RWPE2 (cell line): ENCODE measurements at regions not wholly inside any gene's neighbourhood (a gene's known extent, or its start where the extent isn't known, plus 50 kb on each side); places are given as distances from the start of the nearest gene placed in this dataset.

ENCODE experiments used
- ATAC-seq: fragments of 200-7000 bp; cut with Tn5 transposase; 3 replicates; pipeline ENCODE4 v1.9.1; 2021; ENCODE audit warnings: low read depth
- DNase-seq: peaks from one replicate; pipeline ENCODE4 v3.0.0-alpha.2; 2020; ENCODE audit warnings: low spot score
- H3K27ac ChIP-seq: fragments of 450-650 bp; 2 replicates; pipeline ENCODE4 v1.5.1; 2017; ENCODE audit warnings: mild to moderate bottlenecking; ENCODE audit not compliant: poor library complexity, severe bottlenecking
- H3K27me3 ChIP-seq: fragments of 250-450 bp; sonication (Bioruptor Pico); 2 replicates; pipeline ENCODE4 v1.5.1; 2021; ENCODE audit warnings: mild to moderate bottlenecking, moderate library complexity; ENCODE audit not compliant: insufficient read depth, poor library complexity, severe bottlenecking
- H3K36me3 ChIP-seq: fragments of 250-450 bp; sonication (Bioruptor Pico); 2 replicates; pipeline ENCODE4 v1.5.1; 2020; ENCODE audit warnings: low read depth, mild to moderate bottlenecking, moderate library complexity
- H3K4me1 ChIP-seq: fragments of 250-450 bp; sonication (Bioruptor Pico); 2 replicates; pipeline ENCODE4 v1.5.1; 2021; ENCODE audit warnings: mild to moderate bottlenecking, moderate library complexity; ENCODE audit not compliant: insufficient read depth, poor library complexity, severe bottlenecking
- H3K4me3 ChIP-seq: fragments of 250-450 bp; sonication (Bioruptor Pico); 2 replicates; pipeline ENCODE4 v1.5.1; 2021; ENCODE audit warnings: mild to moderate bottlenecking, moderate library complexity; ENCODE audit not compliant: severe bottlenecking
- H3K9me3 ChIP-seq: fragments of 250-450 bp; sonication (Bioruptor Pico); 2 replicates; pipeline ENCODE4 v1.5.1; 2021; ENCODE audit warnings: mild to moderate bottlenecking, moderate library complexity; ENCODE audit not compliant: severe bottlenecking
- CTCF ChIP-seq: fragments of 450-650 bp; IDR thresholded peaks from one replicate; pipeline ENCODE4 v1.5.1; 2017; ENCODE audit warnings: mild to moderate bottlenecking, moderate library complexity; ENCODE audit not compliant: poor library complexity, severe bottlenecking

GRCh38 chr11:116412118-116412889 lies 360.5 kb downstream of the BUD13 start:
- peak; percentile 83 for ATAC-seq
- H3K27ac ChIP-seq = peak overlapping the region; percentile 33

GRCh38 chr11:116409238-116409637 lies 363.5 kb downstream of the BUD13 start:
- H3K4me3 ChIP-seq = no peak overlapping the region
- no peak overlapping the region for H3K27ac ChIP-seq
- no peaks in the 10 kb centered on the region for H3K36me3 ChIP-seq
- DNase-seq (no peak), ATAC-seq (no peak)
- H3K4me1 ChIP-seq = peaks cover 11% of the 10 kb centered on the region
- H3K27me3 ChIP-seq = no peaks in the 10 kb centered on the region
- H3K9me3 ChIP-seq = no peaks in the 10 kb centered on the region
- TF ChIP-seq CTCF = no peak

More at GRCh38 chr11:116412118-116412889, 360.5 kb downstream of the BUD13 start:
- Histone ChIP-seq H3K27me3 (no peaks in the 10 kb centered on the region), H3K9me3 (no peaks in the 10 kb centered on the region), H3K4me1 (peaks cover 11% of the 10 kb centered on the region), H3K4me3 (no peak overlapping the region), H3K36me3 (no peaks in the 10 kb centered on the region)
- no peak for TF ChIP-seq CTCF
- DNase-seq = no peak

DNA sequence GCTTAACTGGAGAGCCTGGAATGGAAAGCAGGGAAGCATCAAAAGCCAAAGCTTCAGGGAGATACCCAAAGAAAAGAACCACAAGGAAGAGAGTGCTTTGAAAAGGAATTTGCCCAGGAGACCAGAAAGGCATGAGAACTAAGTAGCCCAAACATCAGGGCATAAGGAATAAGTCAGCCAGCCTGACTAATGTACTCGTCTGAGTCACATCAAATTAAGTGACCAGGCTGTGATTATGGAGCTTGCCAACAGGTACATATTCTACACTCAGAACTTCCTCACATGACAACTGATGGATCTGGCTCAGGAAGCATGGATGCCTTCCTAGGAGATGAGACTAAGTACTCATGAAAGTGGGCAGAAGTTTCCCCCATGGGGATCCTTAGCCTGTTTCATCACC lies 366.7 kb downstream of the BUD13 start:
- no peaks in the 10 kb centered on the region for H3K9me3 ChIP-seq
- no peak for DNase-seq
- H3K36me3 ChIP-seq = no peaks in the 10 kb centered on the region
- ATAC-seq = peak; percentile 54; the same call in 2 of the 3 replicates
- no peaks in the 10 kb centered on the region for H3K27me3 ChIP-seq
- H3K27ac ChIP-seq = no peak overlapping the region
- no peak for TF ChIP-seq CTCF
- H3K4me1 ChIP-seq = no peaks in the 10 kb centered on the region
- H3K4me3 ChIP-seq = no peak overlapping the region

- no peaks in the 10 kb centered on the region for H3K9me3 ChIP-seq
Observed at GRCh38 chr11:116404462-116404798, 368.4 kb downstream of the BUD13 start.

More at GRCh38 chr11:116404462-116404798, 368.4 kb downstream of the BUD13 start:
- no peak for DNase-seq
- Histone ChIP-seq H3K4me3 (no peak overlapping the region), H3K4me1 (no peaks in the 10 kb centered on the region), H3K27ac (no peak overlapping the region), H3K36me3 (no peaks in the 10 kb centered on the region), H3K27me3 (no peaks in the 10 kb centered on the region)
- no peak for ATAC-seq
- no peak for TF ChIP-seq CTCF
